ENCODE measurements at regions not wholly inside any gene's neighbourhood (a gene's known extent, or its start where the extent isn't known, plus 50 kb on each side); places are given as distances from the start of the nearest gene placed in this dataset.
"Not testable (repeated sequence)": the region's sequence is repeated elsewhere in the genome, so short reads cannot be mapped to it uniquely, and the experiment has no call there.

GRCh38 chr11:71721840-71722239 is 111.2 kb upstream of the DEFB108B start:
- DNase-seq (ENCODE audit: low spot score), result not testable (repeated sequence)

GRCh38 chr11:71723991-71724390 is 109.0 kb upstream of the DEFB108B start:
- DNase-seq (ENCODE audit: low spot score), result not testable (repeated sequence)

DNA sequence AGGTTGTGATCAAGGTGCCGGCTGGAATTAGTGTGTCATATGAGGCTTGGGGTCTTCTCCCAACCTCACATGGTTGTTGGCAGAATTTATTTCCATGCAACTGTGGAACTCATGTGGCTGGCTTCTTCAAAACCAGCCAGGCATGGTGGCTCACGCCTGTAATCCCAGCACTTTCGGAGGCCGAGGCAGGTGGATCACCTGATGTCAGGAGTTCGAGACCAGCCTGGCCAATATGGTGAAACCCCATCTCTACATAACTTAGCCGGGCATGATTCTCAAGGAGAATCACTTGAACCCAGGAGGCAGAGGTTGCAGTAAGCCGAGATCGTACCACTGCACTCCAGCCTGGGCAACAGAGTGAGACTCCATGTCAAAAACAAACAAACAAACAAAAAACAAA is 102.3 kb upstream of the DEFB108B start:
- not testable (repeated sequence) for DNase-seq (ENCODE audit: low spot score)

DNA sequence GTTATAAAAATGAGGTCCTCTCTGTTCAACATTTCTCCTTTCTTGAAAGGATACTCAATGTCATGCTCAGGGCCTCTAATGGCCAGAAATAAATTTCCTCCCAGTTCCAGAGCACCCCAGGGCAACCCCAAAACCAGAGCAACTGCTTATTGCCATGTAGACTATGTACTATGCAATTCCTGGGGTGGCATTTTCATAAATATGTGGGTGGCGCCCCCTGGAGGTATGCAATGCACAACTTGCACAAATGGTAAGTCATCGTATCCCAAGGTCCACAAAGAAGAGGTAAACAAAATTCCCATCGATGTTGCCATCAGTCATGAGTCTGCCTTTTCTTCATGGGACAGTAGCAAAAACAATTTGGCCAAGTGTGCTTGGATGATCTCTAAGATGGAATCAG is 98.6 kb upstream of the DEFB108B start:
- not testable (repeated sequence) for DNase-seq (ENCODE audit: low spot score)

- DNase-seq (ENCODE audit: low spot score), result not testable (repeated sequence)
Observed at GRCh38 chr11:71738317-71738716, 94.7 kb upstream of the DEFB108B start.

GRCh38 chr11:71743385-71743784 is 89.6 kb upstream of the DEFB108B start:
- peak; percentile 25 for DNase-seq (ENCODE audit: low spot score)

GRCh38 chr11:71745656-71746055 is 87.3 kb upstream of the DEFB108B start:
- peak; percentile 13 for DNase-seq (ENCODE audit: low spot score)

DNA sequence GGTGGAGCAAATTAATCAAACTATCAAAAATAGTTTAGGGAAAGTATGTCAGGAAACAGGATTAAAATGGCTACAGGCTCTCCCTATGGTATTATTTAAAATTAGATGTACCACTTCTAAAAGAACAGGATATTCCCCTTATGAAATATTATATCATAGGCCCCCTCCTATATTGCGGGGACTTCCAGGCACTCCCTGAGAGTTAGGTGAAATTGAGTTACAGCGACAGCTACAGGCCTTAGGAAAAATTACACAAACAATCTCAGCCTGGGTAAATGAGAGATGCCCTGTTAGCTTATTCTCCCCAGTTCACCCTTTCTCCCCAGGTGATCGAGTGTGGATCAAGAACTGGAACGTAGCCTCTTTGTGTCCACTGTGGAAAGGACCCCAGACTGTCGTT is 86.7 kb upstream of the DEFB108B start:
- DNase-seq (ENCODE audit: low spot score), result not testable (repeated sequence)

GRCh38 chr11:71748965-71749620 is 83.9 kb upstream of the DEFB108B start:
- peak; percentile 73 for DNase-seq (ENCODE audit: low spot score)

GRCh38 chr11:71750908-71751307 is 82.1 kb upstream of the DEFB108B start:
- DNase-seq (ENCODE audit: low spot score), result not testable (repeated sequence)

DNA sequence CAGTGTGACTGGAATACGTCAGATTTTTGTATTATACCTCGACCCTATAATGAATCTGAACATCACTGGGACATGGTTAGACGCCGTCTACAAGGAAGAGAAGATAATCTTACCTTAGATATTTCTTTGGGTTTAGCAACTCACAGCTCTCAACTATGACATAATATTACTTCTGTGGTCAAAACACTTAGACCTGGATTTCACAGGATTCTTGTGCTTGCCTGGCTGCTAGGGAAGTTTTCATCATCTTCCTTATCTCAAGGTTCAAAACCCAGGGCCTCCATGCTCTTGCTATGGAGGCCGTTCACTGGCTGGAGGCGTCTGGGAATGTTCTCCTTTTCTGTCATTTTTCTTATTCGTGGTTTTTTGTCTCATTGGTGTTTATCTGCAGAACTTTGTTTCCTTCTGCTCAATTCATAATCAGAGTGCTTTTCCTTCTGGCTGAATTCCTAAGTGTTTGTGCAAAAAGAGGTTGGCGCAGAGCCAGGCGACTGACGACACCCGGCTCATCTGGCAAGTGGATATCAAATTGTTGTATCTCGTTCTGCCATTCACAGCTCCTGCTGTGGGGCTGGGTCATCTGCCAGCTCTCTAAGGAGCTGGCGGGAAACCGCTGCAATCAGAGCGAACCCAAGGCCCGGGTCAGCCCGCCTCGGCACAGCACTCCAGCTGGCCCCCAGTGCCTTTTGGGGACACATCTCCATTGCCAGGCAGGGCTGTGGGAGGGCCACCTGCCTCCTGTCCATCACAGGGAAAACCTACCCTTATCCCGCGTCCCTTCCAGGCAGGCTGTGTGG is 68.1 kb upstream of the DEFB108B start:
- DNase-seq (ENCODE audit: low spot score), result peak; percentile 61

DNA sequence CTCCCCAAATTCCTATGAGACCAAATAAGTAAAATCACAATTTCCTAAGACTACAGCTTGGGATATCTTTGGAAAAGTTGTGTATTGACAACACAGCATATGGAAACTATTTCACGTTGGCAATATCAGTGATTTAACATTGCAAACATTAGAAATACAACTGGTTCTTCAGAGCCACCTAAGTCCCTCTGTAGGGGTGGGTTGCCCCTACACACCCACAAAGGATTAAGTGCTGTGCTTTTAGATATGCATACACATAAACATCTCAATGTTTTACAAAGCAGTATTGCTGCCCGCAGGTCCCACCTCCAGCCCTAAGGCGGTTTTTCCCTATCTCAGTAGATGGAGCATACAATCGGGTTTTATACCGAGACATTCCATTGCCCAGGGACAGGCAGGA is 66.0 kb upstream of the DEFB108B start:
- not testable (repeated sequence) for DNase-seq (ENCODE audit: low spot score)

DNA sequence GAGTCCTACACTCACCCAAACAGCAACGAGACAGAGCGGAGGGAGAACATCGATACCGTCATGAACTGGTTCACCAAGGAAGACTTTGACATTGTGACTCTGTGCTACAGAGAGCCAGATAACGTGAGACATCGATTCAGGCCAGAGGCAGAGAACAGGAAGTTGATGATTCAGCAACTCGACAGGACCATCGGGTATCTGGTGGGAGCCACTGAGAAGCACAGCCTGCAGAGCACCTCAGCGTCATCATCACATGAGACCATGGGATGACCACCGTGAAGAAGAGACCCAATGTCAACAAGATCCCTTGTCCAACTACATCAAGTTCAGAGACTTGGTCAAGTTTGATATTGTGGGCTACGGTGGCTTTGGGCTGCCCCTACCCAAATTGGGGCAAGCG is 60.8 kb upstream of the DEFB108B start:
- not testable (repeated sequence) for DNase-seq (ENCODE audit: low spot score)

- no peak for DNase-seq (ENCODE audit: low spot score)
Observed at GRCh38 chr11:71774603-71775222, 58.3 kb upstream of the DEFB108B start.

DNA sequence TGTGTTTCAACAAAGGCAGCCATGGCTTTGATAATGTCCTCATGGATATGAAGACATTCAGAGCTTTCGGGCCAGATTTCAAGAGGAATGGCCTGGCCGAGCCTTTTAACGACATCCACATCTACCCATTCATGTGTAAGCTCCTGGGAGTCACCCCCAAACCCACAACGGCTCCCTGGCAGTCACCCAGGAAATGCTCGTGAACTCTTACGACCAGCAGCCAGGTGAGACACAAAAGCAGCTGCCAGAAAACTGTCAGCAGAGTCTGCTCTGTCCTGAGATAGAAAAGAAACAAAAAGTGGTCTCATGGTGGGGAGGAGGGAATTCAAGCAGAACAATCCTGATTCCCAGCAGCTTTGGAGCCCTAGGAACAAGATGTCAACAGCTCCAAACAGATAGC is 52.9 kb upstream of the DEFB108B start:
- not testable (repeated sequence) for DNase-seq (ENCODE audit: low spot score)

DNA sequence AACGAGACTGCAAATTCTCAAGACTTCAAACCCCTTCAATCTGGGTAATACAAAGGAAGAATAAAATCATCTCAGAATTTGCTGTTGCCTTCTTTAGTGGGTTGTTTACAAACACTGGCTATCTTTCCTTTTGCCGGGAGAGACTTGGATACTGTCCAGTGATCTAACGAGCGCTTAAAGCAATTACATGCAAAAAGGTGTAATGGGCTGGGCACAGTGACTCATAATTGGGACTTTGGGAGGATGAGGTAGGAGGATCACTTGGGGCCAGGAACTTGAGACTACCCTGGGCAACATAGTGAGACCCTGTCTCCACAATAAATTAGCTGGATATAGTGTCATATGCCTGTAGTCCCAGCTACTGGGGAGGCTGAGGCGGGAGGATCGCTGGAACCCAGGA is 52.2 kb upstream of the DEFB108B start:
- not testable (repeated sequence) for DNase-seq (ENCODE audit: low spot score)

DNA sequence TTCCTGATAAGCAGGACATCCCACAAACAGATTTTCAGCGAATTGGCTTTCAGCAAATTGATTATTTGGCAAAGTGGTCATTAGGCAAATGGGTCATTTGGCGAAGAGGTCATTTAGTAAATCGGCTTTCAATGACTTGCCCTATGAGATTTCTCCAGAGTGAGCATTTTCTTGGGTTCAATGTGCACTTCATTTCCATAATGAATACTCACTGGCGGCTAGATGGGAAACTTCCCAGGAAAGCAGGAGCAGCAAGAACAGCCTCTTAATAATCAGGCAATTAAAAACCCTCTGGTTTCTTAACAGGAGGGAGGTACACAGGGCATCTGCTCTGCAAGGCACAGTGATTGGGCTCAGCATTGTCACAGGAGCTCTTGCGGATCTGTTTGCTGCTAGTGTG is 51.5 kb upstream of the DEFB108B start:
- not testable (repeated sequence) for DNase-seq (ENCODE audit: low spot score)

DNA sequence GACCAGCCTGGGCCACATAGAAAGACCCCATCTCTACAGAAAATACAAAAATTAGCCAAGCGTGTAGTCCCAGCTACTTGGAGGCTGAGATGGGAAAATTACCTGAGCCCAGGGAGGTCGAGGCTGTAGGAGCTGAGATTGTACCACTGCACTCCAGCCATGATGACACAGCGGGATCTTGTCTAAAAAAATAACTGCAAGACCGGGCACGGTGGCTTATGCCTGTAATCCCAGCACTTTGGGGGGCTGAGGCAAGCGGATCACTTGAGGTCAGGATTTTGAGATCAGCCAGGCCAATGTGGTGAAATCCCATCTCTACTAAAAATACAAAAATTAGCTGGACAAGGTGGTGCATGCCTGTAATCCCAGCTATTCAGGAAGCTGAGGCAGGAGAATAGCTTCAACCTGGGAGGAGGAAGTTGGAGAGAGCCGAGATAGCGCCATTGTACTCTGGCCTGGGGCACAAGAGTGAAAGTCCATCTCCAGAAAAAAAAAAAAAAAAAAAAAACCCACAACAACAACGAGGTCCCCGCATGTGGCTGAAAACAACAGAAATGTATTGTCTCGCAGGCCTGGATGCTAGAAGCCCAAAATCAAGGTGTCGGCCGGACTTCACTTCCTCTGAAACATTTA is 50.7 kb upstream of the DEFB108B start:
- DNase-seq (ENCODE audit: low spot score), result not testable (repeated sequence)

GRCh38 chr11:71783191-71783590 is 49.8 kb upstream of the DEFB108B start:
- DNase-seq (ENCODE audit: low spot score), result not testable (repeated sequence)
